CD14-positive monocyte (primary cell): ENCODE measurements at regions not wholly inside any gene's neighbourhood (a gene's known extent, or its start where the extent isn't known, plus 50 kb on each side); places are given as distances from the start of the nearest gene placed in this dataset.

ENCODE experiments used
- DNase-seq, 3 donors: peaks; one replicate each; pipeline ENCODE4 v3.0.0-alpha.2; 2011 to 2022
- H2AFZ ChIP-seq: 2 replicates; pipeline ENCODE4 v1.6.0; 2012; ENCODE audit warnings: mild to moderate bottlenecking, low read depth, low read length, inconsistent platforms; ENCODE audit not compliant: insufficient read depth, poor library complexity, severe bottlenecking
- H3K27ac ChIP-seq, 2 donors: 1 replicate in 1 of 2; 2 replicates in 1 of 2; pipeline ENCODE4 v1.5.1; 2012 to 2013; ENCODE audit warnings: low read length in 2 of 2, control low read depth in 1 of 2, inconsistent platforms in 1 of 2, low read depth in 1 of 2, mild to moderate bottlenecking in 1 of 2
- H3K27me3 ChIP-seq, 2 donors: one replicate each; pipeline versions ENCODE4 v1.6.0 to v1.6.1; 2011 to 2013; ENCODE audit warnings: low read length in 2 of 2; ENCODE audit not compliant: control insufficient read depth in 2 of 2, insufficient read depth in 2 of 2
- H3K36me3 ChIP-seq, 2 donors: replicated peaks in 1 of 2; 1 replicate in 1 of 2; 2 replicates in 1 of 2; pipeline versions ENCODE4 v1.5.1 to v1.6.1; 2012 to 2013; ENCODE audit warnings: low read length in 2 of 2, control low read depth in 1 of 2, inconsistent platforms in 1 of 2, mild to moderate bottlenecking in 1 of 2; ENCODE audit not compliant: insufficient read depth in 2 of 2, control insufficient read depth in 1 of 2
- H3K4me1 ChIP-seq, 2 donors: 1 replicate in 1 of 2; 2 replicates in 1 of 2; pipeline versions ENCODE4 v1.5.1 to v1.6.1; 2012 to 2013; ENCODE audit warnings: low read length in 2 of 2, control low read depth in 1 of 2, inconsistent platforms in 1 of 2, mild to moderate bottlenecking in 1 of 2, moderate library complexity in 1 of 2; ENCODE audit not compliant: insufficient read depth in 2 of 2, control insufficient read depth in 1 of 2
- H3K4me2 ChIP-seq: replicated peaks from 2 replicates; pipeline ENCODE3; 2012; ENCODE audit warnings: low read length, moderate library complexity, mild to moderate bottlenecking; ENCODE audit not compliant: poor library complexity, severe bottlenecking; ENCODE audit errors: extremely low read depth
- H3K4me3 ChIP-seq, 3 experiments: fragments of 200-600 bp in 1 of 3; sonication (generic) in 1 of 3; replicated peaks in 1 of 3; 1 replicate in 2 of 3; 2 replicates in 1 of 3; pipeline ENCODE4 v1.5.1; 2011 to 2013; ENCODE audit warnings: low read length in 3 of 3, mild to moderate bottlenecking in 3 of 3, control low read depth in 2 of 3, low read depth in 2 of 3, inconsistent platforms in 1 of 3, moderate library complexity in 1 of 3
- H3K79me2 ChIP-seq: 2 replicates; pipeline ENCODE4 v1.6.0; 2012; ENCODE audit warnings: mild to moderate bottlenecking, control low read depth, inconsistent platforms, low read length, moderate library complexity; ENCODE audit not compliant: insufficient read depth
- H3K9ac ChIP-seq: 2 replicates; pipeline ENCODE4 v1.6.0; 2017; ENCODE audit warnings: low read length, mild to moderate bottlenecking; ENCODE audit not compliant: insufficient read depth, poor library complexity, severe bottlenecking
- H3K9me3 ChIP-seq, 2 donors: replicated peaks in 1 of 2; 1 replicate in 1 of 2; 2 replicates in 1 of 2; pipeline versions ENCODE4 v1.5.1 to v1.6.1; 2012 to 2013; ENCODE audit warnings: low read length in 2 of 2, control low read depth in 1 of 2; ENCODE audit not compliant: control insufficient read depth in 1 of 2, insufficient read depth in 1 of 2
- H4K20me1 ChIP-seq: 2 replicates; pipeline ENCODE4 v1.6.0; 2012; ENCODE audit warnings: mild to moderate bottlenecking, low read length, control low read depth, moderate library complexity; ENCODE audit not compliant: insufficient read depth
- H3K27ac Mint-ChIP-seq, 7 donors: one replicate each; pipeline ENCODE4 v1.8.0; 2020; ENCODE audit warnings: mild to moderate bottlenecking in 7 of 7, mixed read lengths in 7 of 7, moderate library complexity in 6 of 7, inconsistent platforms in 2 of 7
- H3K27me3 Mint-ChIP-seq, 3 donors: one replicate each; pipeline ENCODE4 v1.8.0; 2021 to 2022; ENCODE audit warnings: low read depth in 3 of 3, mild to moderate bottlenecking in 3 of 3, mixed read lengths in 3 of 3, moderate library complexity in 3 of 3, inconsistent platforms in 1 of 3
- H3K36me3 Mint-ChIP-seq, 2 donors: one replicate each; pipeline ENCODE4 v1.8.0; 2020; ENCODE audit warnings: mixed read lengths in 2 of 2, inconsistent platforms in 1 of 2, mild to moderate bottlenecking in 1 of 2
- H3K4me1 Mint-ChIP-seq: one replicate; pipeline ENCODE4 v1.8.0; 2020; ENCODE audit warnings: mild to moderate bottlenecking, mixed read lengths
- H3K4me3 Mint-ChIP-seq, 2 donors: one replicate each; pipeline ENCODE4 v1.8.0; 2020; ENCODE audit warnings: mild to moderate bottlenecking in 2 of 2, mixed read lengths in 2 of 2, moderate library complexity in 1 of 2
- H3K9me3 Mint-ChIP-seq, 7 donors: one replicate each; pipeline ENCODE4 v1.8.0; 2020 to 2022; ENCODE audit warnings: mixed read lengths in 7 of 7, mild to moderate bottlenecking in 6 of 7, moderate library complexity in 6 of 7, inconsistent platforms in 2 of 7
- WGBS: methylation state at CpG from one replicate; pipeline ENCODE4 v1.1.5; 2013; ENCODE audit warnings: missing lambda C conversion rate; ENCODE audit not compliant: insufficient coverage; 5-methylcytosine and 5-hydroxymethylcytosine counted together
- intact Hi-C, 2 donors: fragments of 100-400 bp; cut with micrococcal nuclease; formaldehyde crosslinking; loops; one replicate each; pipeline versions ENCODE4 v1.15.0 to v1.15.1; 2023
- TF ChIP-seq, protein P1 (sequence below): fragments of 200-600 bp; IDR thresholded peaks from one replicate; pipeline ENCODE4 v1.8.0; 2022; ENCODE audit warnings: antibody characterized with exemption, mild to moderate bottlenecking

DNA sequence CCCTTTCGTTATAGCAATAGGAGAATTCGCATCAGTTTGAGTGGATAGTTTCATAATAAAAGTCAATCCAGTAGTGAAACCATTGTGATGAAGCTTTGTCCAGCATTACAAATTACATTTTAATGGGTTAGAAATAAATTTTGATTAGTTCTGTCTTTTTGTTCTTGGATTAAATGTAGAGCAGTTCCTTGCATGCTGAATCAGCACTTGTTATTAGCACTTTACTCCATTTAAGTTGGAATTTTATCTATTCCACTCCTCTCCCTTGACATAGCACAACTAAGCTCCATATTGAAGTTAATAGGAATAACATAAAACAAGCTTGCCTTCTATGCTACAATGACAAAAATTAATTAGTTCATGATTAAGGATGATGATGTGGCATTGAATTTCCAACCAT, 624.1 kb downstream of the CCDC85A start:
- no peak overlapping the region for H3K4me3 ChIP-seq
- DNase-seq, result no peak
- Mint-ChIP-seq H3K27me3 (no peaks in the 10 kb centered on the region), H3K4me3 (no peak overlapping the region), H3K27ac (no peak overlapping the region), H3K36me3 (no peaks in the 10 kb centered on the region), H3K4me1 (no peaks in the 10 kb centered on the region), H3K9me3 (peaks cover 0 to 4% (median 2%) of the 10 kb centered on the region in 7 donors)
- no peak overlapping the region for H2AFZ ChIP-seq
- H3K27me3 ChIP-seq, result no peaks in the 10 kb centered on the region
- WGBS, result no CpG with 5 or more reads among the region's 2 CpGs
- no peak overlapping the region for H3K27ac ChIP-seq
- no peaks in the 10 kb centered on the region for H4K20me1 ChIP-seq
- H3K9me3 ChIP-seq, result peaks cover 0 to 5% of the 10 kb centered on the region in 2 donors
- intact Hi-C loops, result no loop called here
- no peak overlapping the region for H3K9ac ChIP-seq
- no peaks in the 10 kb centered on the region for H3K4me1 ChIP-seq
- TF ChIP-seq, protein P1, sequence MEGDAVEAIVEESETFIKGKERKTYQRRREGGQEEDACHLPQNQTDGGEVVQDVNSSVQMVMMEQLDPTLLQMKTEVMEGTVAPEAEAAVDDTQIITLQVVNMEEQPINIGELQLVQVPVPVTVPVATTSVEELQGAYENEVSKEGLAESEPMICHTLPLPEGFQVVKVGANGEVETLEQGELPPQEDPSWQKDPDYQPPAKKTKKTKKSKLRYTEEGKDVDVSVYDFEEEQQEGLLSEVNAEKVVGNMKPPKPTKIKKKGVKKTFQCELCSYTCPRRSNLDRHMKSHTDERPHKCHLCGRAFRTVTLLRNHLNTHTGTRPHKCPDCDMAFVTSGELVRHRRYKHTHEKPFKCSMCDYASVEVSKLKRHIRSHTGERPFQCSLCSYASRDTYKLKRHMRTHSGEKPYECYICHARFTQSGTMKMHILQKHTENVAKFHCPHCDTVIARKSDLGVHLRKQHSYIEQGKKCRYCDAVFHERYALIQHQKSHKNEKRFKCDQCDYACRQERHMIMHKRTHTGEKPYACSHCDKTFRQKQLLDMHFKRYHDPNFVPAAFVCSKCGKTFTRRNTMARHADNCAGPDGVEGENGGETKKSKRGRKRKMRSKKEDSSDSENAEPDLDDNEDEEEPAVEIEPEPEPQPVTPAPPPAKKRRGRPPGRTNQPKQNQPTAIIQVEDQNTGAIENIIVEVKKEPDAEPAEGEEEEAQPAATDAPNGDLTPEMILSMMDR, result no peak
- H3K79me2 ChIP-seq, result no peaks in the 10 kb centered on the region
- H3K4me2 ChIP-seq, result no peak overlapping the region
- H3K36me3 ChIP-seq, result no peaks in the 10 kb centered on the region

DNA sequence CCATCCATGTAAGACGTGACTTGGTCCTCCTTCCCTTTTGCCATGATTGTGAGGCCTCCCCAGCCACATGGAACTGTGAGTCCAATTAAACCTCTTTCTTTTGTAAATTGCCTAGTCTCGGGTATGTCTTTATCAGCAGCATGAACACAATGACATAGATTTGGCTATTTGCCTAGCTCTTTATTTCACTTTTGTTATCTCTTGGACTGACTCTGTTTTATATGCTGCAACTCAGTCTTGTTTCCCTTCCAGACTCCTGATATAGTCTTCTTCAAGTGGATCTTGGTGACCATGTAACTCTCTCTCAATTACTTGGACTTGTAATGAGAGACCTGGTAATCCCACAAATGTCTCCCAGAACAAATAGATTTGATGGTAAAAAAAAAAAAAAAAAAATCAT, 627.6 kb downstream of the CCDC85A start:
- Histone ChIP-seq H3K27ac (no peak overlapping the region), H2AFZ (no peak overlapping the region), H4K20me1 (no peaks in the 10 kb centered on the region), H3K4me1 (no peaks in the 10 kb centered on the region), H3K9ac (no peak overlapping the region), H3K27me3 (no peaks in the 10 kb centered on the region), H3K4me3 (no peak overlapping the region), H3K79me2 (no peaks in the 10 kb centered on the region), H3K9me3 (peaks cover 6 to 9% of the 10 kb centered on the region in 2 donors), H3K36me3 (no peaks in the 10 kb centered on the region), H3K4me2 (no peak overlapping the region)
- Mint-ChIP-seq H3K4me1 (no peaks in the 10 kb centered on the region), H3K27me3 (no peaks in the 10 kb centered on the region), H3K27ac (no peak overlapping the region), H3K9me3 (peaks cover 0 to 7% (median 6%) of the 10 kb centered on the region in 7 donors), H3K36me3 (no peaks in the 10 kb centered on the region), H3K4me3 (no peak overlapping the region)
- no peak for DNase-seq
- whole genome bisulfite sequencing, result 85% methylated on average over 2 of the region's 2 CpGs
- TF ChIP-seq, protein P1, result no peak
- intact Hi-C loops, result no loop called here
